HG03108 (cell line): ENCODE measurements at regions not wholly inside any gene's neighbourhood (a gene's known extent, or its start where the extent isn't known, plus 50 kb on each side); places are given as distances from the start of the nearest gene placed in this dataset.
"Not testable (repeated sequence)": the region's sequence is repeated elsewhere in the genome, so short reads cannot be mapped to it uniquely, and the experiment has no call there.

Experiments
- ATAC-seq: cut with Tn5 transposase; IDR thresholded peaks from one replicate; pipeline ENCODE4 v1.9.1; 2021; ENCODE audit warnings: moderate library complexity; ENCODE audit not compliant: unreplicated experiment

DNA sequence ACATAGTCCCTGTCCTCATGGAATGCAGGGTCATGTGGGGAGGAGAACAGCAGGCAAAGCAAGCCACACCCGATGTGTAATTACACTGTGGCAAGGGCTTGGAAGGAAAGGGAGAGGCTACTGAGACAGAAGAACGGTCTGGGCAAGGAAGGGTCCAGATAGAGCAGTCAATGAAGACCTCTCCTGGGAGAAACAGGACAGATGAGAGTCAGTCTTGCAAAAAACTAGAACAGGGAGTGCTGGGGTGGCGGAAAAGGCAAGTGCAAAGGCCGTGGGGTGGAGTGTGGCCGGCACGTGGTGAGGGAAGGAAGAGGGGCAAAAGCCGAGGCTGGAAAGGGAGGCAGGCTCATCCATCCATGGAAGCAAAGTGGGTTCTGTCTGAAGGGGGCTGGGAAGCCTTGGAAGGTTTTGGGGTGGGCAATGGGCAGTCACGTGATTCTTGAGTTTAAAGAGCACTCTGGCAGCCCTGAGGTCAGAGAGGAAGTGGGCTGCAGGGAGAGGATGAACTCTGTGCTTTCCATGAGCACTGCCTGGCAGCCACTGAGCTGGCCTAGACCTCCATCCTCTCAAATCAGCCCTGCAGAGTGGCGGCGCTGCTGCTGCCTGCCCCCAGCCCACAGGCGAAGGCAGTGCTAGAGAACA is 182.2 kb downstream of the INHBB start:
- no peak for ATAC-seq

DNA sequence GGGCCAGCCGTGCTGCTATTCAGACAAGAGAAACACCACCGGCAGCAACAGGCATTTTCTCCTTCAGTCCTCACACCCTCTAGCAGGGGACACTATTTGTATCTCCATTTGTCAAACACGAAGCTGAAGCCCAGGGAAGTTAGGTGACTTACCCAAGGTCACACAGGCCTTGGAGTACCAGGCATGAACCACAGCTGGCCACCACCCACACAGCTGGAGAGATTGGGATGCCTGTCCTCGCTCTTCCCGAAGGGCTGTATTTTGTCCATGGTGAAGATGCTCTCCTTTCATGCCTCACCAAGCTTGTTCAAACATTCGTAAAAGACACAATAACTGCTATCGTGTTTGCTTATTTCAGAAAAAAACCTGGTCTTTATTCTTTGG is 182.7 kb downstream of the INHBB start:
- ATAC-seq, result no peak

DNA sequence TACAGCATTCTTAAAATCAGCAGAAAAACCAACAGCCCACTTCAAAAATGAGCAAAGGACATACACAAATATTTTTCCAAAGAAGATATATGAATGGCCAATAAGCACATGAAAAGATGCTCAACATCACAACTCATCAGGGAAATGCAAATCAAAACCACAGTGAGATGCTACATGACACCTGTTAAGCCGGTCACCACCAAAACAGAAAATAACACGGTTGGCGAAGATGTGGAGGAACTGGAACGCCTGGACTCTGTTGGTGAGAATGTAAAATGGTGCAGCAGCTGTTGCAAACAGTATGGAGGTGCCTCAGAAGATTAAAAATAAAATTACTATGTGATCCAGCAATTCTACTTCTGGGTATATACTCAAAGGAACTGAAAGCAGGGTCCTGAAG is 184.8 kb downstream of the INHBB start:
- ATAC-seq, result no peak

DNA sequence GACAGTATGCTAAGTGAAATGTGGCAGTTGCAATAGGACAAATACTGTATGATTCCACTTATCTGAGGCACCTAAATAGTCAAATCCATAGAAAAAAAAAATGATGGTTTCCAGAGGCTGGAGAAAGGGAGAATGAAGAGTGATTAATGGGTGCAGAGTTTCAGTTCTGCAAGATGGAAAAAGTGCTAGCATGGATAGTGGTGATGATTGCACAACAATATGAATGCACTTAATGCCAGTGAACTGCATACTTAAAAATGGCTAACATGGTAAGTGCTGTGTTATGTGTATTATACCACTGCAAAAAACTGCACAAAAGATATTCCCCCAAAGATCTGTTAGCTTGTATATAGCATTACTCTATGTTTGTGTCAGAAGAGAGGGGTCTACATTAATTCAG is 185.4 kb downstream of the INHBB start:
- ATAC-seq, result no peak

DNA sequence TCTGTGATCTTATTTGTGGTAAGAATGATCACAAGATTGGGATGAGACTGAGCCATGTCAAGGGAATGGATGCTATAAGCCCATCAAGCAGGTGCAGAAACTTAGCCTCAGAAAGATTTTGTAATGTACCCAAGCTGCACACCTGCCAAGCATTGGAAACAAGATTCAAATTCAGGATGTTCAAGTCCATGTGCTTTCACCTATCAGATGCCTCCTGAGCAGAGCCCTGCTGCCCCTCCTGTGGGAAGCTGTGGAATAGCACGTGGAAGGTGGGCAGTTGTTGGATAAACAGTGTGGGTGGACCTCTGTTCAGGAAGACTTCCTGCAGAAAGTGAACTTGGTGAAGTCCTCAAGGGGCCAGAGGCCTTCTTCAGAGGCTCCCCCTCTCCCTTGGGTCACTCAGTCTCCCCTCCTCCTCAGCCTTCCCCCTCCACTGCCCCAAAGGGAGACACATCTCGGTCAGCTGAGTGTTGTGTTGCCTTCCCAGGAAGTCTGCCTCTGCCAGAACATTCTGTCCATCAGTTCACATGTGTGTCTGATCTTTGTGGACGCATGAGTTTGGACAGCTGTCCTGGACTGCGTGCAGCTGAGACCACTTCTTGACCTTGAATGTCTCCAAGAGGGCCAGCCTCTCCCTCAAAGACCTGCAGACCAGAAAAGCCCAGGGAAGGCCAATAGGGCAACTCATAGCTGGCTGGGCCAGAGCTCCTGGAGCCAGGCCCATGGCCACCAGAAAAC is 186.1 kb downstream of the INHBB start:
- ATAC-seq, result no peak

DNA sequence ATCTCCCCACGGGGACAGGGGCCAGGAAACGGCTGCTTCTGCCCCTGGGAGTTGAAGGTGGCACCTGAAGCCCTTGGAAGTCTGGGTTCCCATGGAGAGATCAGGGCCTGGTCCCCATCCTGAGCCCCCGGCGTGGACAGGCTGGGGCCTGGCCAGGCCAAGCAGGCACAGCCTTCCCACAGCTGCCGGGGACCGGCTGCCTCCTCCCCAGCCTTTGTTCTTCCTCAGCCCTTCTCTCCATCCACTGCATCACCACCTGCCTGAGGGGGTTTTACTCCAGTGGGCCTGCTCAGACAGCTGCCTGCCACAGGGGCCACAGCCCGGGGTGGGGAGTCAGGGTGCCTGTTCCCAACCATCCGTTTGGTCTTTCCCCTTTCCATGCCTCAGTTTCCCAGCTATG is 187.7 kb downstream of the INHBB start:
- no peak for ATAC-seq

DNA sequence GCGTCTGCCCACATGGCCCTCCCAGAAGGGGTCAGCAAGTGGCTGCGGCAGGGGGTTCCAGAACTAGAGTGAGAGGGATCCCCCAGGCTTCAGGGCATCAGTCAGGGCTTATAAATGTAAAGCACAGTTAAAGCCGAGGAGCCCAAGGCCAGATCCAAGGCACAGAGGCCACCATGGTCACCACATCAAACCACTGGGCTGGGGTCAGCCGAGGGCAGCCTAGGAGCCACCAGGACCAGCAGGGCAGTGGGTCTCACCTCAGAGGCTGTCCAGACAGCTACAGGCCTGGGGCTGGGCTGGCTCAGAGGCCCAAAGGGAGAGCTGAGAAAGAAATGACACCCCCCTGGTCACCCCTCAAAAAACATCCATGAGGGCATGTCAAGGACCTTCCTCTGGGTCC is 188.5 kb downstream of the INHBB start:
- no peak for ATAC-seq

DNA sequence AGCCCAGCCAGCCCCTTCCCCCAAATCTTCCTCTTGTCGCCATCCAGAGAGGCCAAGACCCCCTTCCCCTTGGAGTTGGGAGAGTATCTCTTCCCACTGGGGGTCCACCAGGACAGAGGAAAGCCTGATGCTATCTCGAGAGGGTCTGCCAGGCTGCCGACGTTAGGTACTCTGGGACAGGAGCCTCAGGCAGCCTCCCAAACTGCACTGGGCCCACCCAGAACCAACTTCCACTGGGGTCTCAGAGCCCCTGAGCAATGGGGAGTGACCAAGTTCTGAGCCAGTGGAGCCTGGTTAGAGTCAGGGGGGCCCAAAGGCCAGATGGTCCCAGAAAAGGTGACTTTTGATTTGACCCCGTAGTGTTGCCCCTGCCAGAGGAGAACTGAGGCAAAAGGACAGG is 189.1 kb downstream of the INHBB start:
- ATAC-seq, result no peak

DNA sequence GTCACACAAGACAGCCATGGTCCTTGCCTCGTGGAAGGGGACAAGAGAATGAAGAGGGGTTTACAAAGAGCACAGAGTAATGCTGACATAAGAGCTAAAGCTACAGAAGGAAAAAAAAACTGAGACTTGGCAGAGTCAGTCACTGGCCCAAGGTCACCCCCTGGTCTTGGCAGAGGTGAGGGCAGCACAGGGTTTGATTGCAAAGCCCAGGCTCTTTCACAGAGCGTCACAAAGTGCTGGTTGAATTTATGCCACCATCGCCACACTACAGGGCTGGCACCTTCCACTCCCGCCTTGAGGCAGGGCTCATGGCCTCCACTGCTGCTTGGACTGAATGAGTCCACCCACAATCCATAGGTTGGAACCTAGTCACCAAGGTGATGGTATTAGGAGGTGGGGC is 190.2 kb downstream of the INHBB start:
- no peak for ATAC-seq

DNA sequence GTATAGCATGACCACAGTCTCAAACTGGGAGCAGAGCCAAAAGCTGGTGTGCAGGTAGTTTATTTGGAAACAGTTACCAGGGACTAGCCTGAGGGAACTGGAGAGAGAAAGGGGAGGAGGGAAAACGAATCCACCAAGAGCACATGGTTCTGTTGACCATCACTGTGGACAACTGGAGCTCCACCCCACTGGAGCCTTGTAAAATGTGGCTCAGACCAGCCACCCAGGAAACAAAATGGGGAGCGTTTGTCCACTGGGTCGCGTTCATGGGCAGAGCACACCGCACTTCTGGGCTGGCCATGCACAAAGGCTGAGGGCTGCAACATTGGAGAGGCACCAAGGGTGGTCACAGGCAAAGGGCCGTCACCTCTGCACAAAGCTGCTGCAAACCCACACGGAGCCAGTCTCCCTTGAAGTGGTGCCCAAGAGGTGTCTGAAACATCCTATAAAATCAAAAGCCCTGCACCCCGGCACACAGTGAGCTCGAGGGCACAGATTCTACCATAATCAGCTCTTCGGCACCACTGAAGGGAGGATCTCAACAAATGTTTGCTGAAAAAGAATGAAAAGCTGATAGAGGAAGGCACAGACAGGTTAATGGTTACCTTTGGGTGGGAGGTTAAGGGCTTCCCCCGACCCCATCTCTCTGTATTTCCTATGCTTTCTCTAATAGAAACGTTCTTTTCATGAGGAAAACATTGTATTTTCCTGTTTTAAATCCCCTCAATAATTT is 192.9 kb downstream of the INHBB start:
- ATAC-seq, result no peak

DNA sequence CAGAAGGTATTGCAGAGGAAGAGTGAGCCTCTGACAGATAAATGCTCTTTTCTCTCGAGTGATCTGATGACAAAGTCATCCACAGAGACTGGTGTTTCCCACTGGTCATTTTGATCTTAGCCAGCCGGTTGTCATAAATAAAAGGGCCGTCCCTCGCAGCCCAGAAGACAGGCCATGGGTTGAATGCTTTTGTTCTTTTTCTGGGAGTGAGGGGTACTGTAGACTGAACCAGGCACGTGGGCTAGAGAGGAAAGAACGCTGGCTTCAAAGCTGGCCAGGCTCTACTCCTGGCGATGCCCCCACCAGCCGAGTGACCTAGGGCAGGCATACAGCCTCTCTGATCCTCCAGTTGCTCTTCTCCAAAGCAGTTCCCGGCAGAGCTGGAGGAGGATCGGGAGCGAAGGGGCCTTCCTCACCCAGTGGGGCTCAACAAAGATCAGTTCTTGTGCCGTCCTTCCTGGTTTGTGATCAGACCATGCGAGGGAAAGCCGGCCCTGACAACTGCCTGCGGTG is 193.5 kb downstream of the INHBB start:
- no peak for ATAC-seq

DNA sequence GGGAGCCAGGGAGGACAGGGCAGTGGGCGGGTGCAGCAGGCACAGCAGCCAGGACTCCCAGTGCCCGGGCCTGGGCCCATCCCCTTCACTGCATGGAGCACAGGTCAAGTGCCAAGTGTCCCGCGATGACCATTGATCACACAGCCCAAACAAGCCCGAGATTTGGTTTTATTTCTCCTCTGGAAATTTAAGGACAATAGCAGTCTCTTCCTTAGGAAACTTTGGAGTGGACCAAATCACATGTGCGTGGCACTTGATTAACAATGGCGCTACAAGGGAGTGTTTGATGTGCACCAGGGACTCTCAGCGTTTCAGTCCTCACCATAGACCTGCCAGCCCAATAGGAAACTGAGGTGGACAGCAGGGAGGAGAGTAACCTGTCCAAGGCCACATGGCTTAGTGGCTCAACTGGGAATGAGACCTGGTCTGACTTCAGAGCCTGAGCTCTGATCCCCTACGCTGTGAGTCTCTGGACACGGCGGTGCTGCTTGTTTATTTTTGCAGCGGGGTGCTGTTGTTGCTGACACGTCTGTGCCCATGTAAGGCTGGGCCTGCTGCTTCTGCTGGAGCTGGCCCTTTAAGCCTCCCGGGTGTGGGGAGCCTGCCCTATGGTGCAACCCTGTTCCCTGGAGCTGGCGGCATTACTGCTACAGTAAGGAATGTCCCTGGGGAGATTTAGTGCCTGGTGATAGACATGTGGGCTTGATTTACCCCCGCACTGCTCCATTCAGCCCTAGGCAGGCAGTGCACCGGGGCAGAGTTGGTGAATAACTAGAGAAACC is 194.2 kb downstream of the INHBB start:
- no peak for ATAC-seq

DNA sequence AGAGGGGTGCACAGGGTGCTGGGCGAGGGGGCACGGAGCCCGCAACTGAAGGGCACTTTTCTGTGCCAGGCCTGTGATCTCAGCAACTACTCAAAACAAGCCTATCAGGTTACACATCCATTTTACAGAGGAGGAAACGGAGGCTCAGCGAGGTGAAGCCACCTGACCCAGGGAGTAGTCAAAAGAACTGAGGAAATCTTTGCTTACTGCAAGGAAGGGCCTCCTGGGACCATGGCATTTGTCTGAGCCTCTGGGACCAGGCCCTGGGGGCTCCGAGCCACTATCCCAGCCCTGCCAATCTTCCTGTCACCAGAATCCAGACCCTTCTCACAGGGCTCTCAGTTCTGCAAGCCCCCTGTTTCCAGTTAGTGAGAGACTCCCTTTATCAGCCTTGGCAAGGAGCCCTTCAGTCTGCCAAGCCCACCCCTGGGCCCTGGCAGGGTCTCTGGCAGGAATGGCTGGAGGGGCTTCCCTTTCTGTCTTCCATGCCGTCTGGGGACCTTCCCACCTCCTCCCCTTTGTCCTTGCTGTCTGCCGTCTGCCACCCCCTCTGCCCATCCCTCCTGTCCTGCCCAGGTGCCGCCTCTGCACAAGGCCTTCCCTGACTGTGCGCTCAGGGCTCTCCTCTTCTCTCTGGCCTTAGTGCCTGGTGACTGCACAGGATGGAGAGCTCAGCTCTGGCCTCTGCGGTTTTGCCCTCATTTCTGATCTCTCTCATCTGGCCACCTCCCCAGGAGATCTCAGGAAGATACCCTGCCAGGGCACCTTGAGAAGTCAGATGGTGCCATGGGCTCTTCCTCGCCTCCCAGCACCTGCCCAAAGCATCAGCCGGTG is 194.7 kb upstream of the GLI2 start:
- no peak for ATAC-seq

DNA sequence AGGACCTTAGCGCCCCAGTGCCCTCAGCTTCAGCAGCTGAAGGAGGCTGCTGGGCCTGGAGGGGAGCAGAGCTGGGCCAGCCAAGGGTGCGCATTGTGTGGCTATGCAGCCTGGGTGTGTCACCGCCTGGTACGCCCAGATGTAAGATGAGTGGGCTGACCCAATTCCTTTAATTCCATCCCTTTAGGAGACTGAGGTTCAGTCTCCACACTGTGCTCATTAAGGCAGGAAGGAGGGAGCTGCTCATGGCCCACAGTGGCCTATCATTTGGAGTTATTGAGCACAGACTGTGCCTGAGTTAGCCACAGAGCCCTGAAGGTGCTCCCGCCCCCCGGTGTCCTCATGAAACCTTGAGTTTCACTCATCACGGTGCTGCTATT is 194.1 kb upstream of the GLI2 start:
- no peak for ATAC-seq

DNA sequence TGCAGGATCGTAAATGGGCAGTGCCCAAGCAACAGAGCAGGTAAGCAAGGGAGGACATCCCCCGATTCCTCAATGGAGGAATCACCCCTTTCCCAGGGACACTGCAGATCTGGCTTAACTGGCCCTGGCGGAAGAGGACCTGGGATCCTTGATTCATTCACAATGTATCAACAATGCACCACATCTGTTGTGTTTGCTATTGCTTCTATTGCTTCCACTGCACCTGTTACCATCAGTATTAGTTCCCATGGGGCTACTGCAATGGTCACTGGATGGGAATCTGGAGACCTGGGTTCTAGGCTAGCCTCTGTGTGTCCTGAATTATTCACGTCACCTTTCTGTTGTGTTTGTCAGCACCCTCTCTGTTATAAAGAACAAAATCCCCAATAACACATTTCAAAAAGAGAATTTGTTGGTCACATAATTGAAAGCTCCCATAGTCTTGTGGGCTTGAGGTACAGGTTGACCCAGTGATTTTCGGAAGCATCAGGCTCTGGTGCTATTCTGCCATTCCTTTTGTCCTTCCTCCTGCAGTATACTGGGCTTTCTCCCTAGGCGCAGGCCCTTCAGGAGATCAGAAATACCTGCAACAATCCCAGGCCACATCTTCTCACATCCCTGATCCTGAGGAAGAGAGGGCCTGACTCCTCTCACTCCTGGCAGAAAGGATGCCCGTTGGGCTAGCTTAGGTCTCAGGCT is 193.5 kb upstream of the GLI2 start:
- no peak for ATAC-seq

DNA sequence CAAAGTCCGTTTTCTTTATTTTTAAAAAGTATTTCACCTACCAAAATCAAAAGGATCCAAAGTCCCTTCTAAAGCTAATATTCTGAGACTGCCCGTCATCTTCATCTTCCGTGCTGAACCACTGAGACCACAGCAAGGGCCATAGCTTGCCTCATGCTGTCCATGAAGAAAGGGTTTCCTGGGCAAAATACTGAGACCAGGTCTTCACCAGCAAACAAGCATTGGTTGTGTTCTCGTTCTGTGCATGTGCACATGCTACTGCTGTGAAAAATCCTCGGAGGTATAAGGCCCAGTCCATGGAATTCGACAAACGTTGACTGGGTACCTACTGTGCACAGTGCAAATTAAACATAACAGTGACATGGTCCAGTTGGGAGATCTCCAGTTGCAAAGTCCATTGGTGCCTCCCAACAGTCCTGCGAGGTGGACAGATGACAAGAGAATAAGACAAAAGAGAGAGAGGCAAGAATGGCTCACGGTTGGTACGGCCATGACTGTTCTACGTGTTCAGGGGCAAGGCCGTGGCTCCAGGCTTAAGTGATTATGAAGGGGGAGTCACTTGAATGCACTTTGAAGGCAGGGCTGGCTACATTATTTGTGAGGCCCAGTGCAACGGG is 192.6 kb upstream of the GLI2 start:
- no peak for ATAC-seq

DNA sequence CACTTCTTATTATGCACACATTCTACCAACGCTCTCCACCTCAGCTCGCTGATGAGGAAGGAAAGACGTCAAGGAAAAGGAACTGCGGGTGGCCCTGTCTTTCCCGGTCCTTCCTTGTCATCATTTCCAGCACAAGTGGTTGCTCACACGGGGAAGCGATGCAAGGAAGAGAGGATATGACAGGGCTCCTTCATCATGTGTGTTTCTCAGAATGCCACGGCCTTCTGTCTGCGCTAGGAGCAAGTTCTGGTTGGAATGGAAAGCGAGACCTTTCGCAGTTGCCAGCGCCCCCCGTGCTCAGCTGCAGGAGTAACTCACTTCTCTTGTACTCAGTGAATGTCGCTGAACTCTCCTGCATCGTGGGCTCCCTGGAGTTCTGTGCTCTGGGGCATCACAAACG is 191.8 kb upstream of the GLI2 start:
- no peak for ATAC-seq

DNA sequence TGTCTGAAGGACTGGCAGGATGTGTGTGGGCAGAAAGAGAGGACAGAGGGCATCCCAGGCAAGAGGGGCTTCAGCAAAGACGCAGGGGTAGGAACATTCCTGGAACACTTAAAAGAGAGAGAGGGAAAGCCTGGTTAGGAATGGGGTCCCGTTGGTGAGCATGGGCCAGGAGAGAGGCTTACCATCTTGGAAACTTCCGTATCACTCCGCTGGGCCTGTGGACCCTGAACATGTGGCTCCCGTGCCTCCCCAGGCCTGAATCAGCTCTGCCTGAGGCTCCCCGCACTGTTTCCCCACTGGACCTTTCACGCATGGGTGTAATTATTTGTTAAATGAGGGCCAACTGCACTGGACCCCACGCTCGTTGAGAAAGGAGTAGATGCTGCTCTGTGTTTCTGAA is 191.1 kb upstream of the GLI2 start:
- no peak for ATAC-seq

DNA sequence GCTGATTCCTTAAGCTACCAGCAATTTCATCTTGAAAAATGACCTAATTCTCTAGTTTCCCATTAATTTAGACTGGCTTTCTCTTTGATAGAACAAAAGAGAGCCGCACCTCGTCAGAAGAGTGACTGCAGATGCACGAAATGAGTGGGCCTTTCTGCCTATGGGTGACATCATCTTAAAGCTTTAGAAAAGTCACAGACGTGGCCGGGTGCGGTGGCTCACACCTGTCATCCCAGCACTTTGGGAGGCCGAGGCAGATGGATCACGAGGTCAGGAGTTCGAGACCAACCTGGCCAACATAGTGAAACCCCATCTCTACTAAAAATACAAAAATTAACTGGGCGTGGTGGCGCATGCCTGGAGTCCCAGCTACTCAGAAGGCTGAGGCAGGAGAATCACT is 190.7 kb upstream of the GLI2 start:
- not testable (repeated sequence) for ATAC-seq
